Activated naive CD4-positive, alpha-beta T cell treated with anti-CD3 and anti-CD28 coated beads, Interleukin-2, amount 50 U/mL, for 72 hours (primary cell): ENCODE measurements at regions not wholly inside any gene's neighbourhood (a gene's known extent, or its start where the extent isn't known, plus 50 kb on each side); places are given as distances from the start of the nearest gene placed in this dataset.
A peak's percentile ranks its signal among the peaks of the same experiment; 100 is the strongest.

ENCODE experiments used
- ATAC-seq, 2 donors: fragments of 150-1000 bp; cut with Tn5 transposase; 2 replicates each; pipeline ENCODE4 v1.10.0; 2021; ENCODE audit warnings: mild to moderate bottlenecking in 2 of 2, moderate library complexity in 2 of 2
- DNase-seq, 2 donors: peaks; one replicate each; pipeline ENCODE4 v3.0.0; 2021 to 2022; ENCODE audit warnings: low spot score in 2 of 2
- H3K27ac Mint-ChIP-seq, 2 donors: one replicate each; pipeline ENCODE4 v1.8.0; 2022; ENCODE audit warnings: mild to moderate bottlenecking in 2 of 2, mixed read lengths in 2 of 2
- H3K36me3 Mint-ChIP-seq, 2 donors: one replicate each; pipeline ENCODE4 v1.8.0; 2022; ENCODE audit warnings: mixed read lengths in 2 of 2
- H3K9me3 Mint-ChIP-seq, 2 donors: one replicate each; pipeline ENCODE4 v1.8.0; 2022; ENCODE audit warnings: mixed read lengths in 2 of 2

DNA sequence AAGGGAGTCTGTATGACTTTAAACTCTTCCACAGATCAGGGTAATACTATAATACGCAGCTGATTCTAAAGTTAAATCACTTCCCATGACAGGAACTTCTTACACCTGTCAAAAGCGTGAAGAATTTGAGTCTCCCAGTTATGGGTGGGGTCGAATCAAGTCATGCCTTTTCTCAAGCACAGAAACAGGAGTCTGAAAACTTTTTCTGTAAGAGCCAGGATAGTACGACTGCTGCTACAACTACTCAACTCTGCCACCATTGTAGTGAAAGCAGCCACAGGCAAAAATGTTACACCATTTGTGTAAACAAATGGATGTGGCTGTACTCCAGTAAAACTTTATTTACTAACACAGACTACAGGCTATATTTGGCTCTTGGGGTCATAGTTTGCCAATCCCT lies 90.3 kb downstream of the DUSP6 start:
- H3K36me3 Mint-ChIP-seq, result peaks cover 0 to 27% of the 10 kb centered on the region in 2 donors
- no peak overlapping the region for H3K27ac Mint-ChIP-seq
- peaks cover 4 to 11% of the 10 kb centered on the region in 2 donors for H3K9me3 Mint-ChIP-seq
- DNase-seq, result no peak
- no peak for ATAC-seq

DNA sequence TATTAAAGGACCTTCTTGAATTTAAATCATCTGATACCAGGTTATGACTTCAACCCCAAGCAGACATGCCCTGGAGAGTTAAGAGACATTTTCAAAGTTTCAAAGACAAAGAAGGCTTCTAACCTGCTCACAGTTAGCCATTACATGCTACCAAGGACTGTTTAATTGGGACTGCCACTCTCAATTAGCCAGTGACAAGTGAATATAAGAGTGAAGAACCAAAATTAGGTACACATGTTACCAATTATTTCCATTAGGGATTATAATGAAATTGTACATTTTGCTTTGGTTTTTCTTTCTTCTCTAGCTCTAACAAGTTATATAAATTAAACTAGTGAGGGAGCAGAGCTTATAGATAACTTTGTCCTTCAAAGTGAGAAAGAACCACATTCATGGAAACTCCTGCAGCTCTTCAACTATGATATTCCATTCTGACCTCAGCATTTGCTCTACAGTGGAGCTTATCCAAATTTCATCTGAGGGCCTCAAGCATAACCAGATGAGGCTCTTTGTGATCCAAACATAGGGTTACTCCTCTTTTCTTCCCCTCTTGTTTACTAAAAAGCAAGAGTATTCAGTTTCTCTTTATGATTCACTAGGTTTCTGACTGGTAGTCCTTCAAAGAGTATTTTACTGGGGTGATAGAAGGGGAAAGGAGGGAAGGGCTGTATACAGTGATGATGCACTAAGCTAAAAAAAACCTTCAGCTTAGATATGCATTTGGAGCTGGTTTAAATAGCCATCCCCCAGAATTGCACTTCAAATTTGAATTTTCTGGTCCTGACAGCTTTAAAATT lies 91.3 kb downstream of the DUSP6 start:
- peak; percentile 65 to 98 for ATAC-seq
- no peak overlapping the region for H3K27ac Mint-ChIP-seq
- peaks cover 0 to 27% of the 10 kb centered on the region in 2 donors for H3K36me3 Mint-ChIP-seq
- H3K9me3 Mint-ChIP-seq, result peaks cover 4 to 11% of the 10 kb centered on the region in 2 donors
- no peak for DNase-seq

DNA sequence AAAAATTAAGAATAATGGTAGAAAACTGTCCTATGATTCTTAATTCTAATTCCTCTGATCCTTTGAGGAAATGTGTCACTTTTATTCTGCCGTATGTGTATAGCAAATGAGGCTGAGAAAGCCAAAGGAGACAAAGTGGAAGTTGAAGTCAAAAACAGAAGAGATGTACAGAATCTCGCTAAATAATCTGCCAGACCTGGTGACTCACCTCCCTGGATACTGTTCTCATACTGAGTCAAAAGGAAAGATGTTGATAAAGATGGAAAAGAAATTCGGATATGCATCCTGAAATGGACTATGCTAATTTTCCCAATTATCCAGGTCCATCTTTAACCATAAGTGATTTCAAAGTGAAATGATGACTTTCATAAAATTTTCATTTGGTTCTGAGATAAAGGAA lies 92.5 kb downstream of the DUSP6 start:
- ATAC-seq (no peak), DNase-seq (no peak)
- Mint-ChIP-seq H3K9me3 (peaks cover 5 to 14% of the 10 kb centered on the region in 2 donors), H3K27ac (no peak overlapping the region), H3K36me3 (peaks cover 1 to 30% of the 10 kb centered on the region in 2 donors)

DNA sequence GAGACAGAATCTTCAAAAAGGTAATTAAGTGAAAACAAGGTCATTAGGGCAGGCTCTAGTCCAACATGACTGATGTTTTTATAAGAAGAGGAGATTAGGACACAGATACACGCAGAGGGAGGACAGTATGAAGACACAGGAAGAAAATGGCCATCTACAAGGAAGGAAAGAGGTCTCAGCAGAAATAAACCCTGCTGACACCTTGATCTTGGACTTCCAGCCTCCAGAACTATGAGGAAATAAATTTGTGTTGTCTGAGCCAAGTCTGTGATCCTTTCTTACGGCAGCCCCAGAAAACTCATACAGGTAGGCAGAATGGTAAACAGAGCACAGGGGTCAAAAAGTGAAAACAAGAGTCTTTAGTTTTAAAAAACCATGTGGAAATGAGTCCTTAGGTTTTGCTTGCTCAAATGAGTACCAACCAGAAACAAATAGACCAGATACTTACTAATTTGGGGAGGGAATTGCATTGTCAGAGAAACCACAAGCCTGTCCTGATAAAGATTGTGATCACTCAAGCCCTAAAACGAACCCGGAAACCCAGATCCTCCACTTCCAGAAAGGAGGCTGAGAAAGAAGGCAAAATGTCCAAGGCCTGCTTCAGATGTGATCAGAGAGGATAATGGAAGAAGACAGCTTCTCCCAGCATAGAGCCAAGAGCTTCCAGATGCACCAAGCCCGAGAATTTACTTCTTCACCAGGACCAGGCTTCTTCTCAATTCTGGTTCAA lies 93.9 kb downstream of the DUSP6 start:
- H3K27ac Mint-ChIP-seq, result no peak overlapping the region
- DNase-seq, result no peak
- H3K9me3 Mint-ChIP-seq, result peaks cover 8 to 24% of the 10 kb centered on the region in 2 donors
- peaks cover 5 to 36% of the 10 kb centered on the region in 2 donors for H3K36me3 Mint-ChIP-seq
- ATAC-seq, result peak in 1 of 2 donors; percentile 54

DNA sequence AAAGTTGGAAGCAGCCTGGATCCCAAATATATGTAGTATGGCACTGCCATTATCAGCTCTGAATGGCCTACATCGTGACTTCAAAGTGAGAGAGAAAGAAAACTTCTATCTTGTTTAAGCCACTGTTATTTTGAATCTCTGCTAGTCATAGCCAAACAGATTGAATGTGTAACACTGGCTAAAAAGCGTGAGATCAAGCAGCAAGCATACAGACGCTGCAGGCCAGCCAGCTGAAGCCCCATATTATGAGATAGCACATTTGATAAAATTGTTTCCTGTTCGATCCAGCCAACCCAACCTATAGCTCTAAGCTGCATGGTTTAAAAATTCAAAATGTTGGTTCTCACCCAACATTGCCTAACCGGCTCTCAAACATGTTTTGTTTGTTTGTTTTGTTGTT lies 95.0 kb downstream of the DUSP6 start:
- Mint-ChIP-seq H3K27ac (no peak overlapping the region), H3K9me3 (peaks cover 8 to 28% of the 10 kb centered on the region in 2 donors), H3K36me3 (peaks cover 5 to 45% of the 10 kb centered on the region in 2 donors)
- no peak for DNase-seq
- no peak for ATAC-seq

DNA sequence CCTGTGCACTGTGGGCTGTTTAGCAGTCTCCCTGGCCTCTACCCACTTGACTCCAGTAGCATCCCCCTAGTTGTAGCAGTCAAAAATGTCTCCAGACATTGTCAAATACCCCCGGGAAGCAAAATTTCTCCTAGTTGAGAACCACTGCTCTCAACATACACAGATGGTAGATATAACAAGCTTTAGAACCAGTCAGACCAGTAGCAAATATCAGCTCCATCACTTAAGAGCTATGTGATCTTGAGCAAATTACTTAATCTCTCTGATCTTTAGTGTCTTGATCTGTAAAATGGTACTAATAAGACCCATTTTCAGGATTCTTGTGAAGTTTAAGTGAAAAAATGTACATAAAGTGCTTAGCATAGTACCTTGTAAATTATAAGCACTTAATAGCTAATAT lies 96.2 kb downstream of the DUSP6 start:
- no peak for DNase-seq
- H3K9me3 Mint-ChIP-seq, result peaks cover 12 to 28% of the 10 kb centered on the region in 2 donors
- peaks cover 5 to 48% of the 10 kb centered on the region in 2 donors for H3K36me3 Mint-ChIP-seq
- no peak for ATAC-seq
- H3K27ac Mint-ChIP-seq, result no peak overlapping the region

DNA sequence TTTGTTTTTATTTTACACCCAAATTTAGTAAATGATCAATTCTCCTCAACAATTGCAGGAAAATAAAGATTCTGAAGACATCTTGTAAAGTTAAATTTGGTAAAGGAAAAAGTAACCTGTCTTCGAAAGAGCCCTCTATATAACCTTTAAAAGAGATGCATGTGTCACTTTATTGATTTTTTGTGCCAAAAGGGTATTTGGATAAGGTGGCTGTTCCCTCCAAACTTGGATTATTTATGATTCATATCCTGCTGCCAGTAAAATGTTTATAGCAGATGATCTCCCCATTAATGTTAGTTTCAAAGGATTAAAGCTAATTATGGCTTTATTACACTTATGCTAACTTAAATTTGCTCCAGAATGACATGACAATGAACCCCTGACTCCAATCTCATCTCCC lies 98.8 kb downstream of the DUSP6 start:
- DNase-seq, result no peak
- peaks cover 12 to 24% of the 10 kb centered on the region in 2 donors for H3K9me3 Mint-ChIP-seq
- no peak overlapping the region for H3K27ac Mint-ChIP-seq
- peaks cover 5 to 41% of the 10 kb centered on the region in 2 donors for H3K36me3 Mint-ChIP-seq
- ATAC-seq, result no peak

DNA sequence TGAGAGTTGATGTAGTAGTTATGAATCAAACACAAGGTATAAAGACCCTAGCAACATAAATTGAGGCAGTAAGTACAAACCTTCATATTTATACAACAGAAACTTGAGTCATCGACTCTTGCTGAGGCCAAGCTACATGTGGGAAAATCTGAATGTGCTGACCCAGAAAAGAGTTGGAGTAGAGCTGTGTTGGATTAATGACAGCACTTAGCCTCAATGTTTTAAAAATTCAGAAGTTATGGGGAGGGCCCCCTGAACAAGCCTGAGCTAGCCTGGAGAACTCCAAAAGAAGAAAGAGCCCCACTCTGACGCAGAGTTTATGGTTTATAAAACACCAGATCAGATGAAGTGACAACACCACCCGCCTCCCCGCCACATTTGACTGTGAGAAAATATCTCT lies 100.0 kb downstream of the DUSP6 start:
- peak; percentile 73 to 84 for ATAC-seq
- DNase-seq, result no peak

DNA sequence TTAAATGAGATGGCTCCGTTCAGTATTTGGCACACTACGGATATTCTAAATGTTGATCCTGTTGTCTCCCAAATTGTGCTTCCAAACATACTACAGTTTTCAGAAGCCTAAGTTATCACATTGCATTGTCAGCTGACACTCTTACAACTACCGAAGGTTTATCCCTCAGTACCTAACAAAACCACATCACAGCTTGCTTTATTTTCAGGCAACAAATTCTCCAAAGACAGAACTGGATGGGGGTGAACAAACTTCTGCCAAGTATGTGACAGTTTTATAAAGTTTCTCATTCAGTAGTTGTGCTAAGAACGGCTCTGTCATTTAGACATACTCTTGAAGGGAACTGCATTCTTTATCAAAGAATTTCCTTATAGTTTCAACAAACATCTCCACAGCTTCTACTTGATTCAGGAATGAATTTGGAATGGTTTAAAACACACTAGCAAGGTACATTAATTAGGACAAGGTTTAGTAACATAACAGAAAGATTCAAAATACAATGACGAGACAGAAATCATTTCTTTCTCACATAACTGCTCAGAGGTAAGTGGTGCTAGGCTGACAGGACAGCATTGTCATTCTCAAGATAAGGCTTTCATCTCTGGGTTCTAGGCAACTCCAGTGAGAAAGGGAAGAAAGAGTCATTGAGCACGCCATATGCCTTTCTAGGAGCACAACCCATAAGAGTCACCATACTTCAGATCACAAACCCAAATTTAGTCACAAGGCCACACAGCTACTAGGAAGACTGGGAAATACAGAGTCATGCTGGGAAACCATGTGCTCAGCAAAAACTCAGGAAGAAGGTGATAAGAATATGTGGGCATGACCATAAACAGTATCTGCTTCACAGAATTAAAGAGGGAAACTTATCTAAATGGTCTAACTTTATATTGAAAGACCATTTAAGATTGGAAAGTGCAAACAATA lies 100.7 kb downstream of the DUSP6 start:
- DNase-seq (no peak), ATAC-seq (peak; percentile 81 to 82)
- H3K36me3 Mint-ChIP-seq, result peaks cover 5 to 26% of the 10 kb centered on the region in 2 donors
- peak overlapping the region; percentile 4 to 28 for H3K27ac Mint-ChIP-seq
- peaks cover 9 to 22% of the 10 kb centered on the region in 2 donors for H3K9me3 Mint-ChIP-seq

More for the DNA sequence above, 100.0 kb downstream of the DUSP6 start:
- Mint-ChIP-seq H3K36me3 (peaks cover 5 to 29% of the 10 kb centered on the region in 2 donors), H3K9me3 (peaks cover 9 to 22% of the 10 kb centered on the region in 2 donors), H3K27ac (peak overlapping the region in 1 of 2 donors; percentile 28)

DNA sequence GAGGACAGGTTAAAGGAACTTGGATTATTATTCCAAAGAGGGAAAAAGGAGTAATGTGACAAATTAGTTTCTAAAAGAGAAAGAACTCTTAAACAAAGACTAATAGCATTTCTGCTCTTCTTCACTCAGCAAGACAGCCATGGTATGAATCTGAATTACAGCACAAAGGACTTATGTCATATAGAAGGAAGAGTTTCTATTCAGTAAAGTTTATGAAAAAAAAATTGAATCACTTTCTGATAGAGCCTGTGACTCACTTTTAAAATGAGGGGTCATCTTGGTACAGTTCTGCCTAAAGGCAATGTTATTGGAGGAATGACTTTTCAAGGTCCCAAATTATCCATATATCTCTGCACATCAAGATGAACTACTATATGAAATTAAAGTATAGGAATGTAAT lies 101.7 kb downstream of the DUSP6 start:
- Mint-ChIP-seq H3K27ac (no peak overlapping the region), H3K36me3 (peaks cover 5 to 26% of the 10 kb centered on the region in 2 donors), H3K9me3 (peaks cover 9 to 22% of the 10 kb centered on the region in 2 donors)
- ATAC-seq, result peak in 1 of 2 donors; percentile 52
- DNase-seq, result no peak

DNA sequence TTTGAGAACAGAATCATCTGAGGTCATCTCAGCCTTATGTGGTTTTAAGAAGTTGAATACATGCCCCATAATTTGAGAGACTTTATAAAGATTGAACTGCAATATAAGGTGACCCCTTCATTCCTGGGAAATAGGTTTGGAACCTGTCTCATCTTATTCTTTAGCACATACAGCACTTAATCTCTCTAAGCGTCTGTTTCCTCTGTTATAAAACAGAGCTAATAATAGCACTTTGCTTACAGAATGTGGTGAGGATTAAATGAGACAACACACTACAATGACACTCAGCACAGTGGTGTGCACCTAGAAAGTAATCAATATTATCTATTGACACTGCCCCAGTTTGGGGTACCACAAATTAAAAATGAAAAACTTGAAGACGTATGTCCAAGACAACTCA lies 102.1 kb downstream of the DUSP6 start:
- DNase-seq (no peak), ATAC-seq (no peak)
- Mint-ChIP-seq H3K27ac (no peak overlapping the region), H3K9me3 (peaks cover 9 to 22% of the 10 kb centered on the region in 2 donors), H3K36me3 (peaks cover 5 to 26% of the 10 kb centered on the region in 2 donors)

DNA sequence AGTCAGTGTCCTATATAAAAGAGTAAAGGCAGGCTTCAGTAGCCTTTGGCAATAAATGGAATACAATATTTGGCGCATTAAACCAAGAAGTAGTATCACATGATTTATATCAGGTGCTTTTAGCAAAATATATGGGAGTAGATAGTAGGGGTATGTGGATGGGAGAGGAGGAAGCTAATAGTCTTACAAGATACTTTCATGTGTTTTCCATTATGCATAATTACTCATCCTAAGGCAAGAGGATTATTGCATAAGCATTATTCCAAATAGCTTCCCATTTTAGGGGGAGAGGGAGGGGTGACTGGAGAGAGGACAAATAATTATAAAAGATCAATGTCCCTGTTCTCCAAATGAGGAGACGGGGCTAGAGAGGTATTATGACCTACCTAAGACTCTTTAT lies 104.3 kb downstream of the DUSP6 start:
- DNase-seq, result no peak
- Mint-ChIP-seq H3K36me3 (peaks cover 0 to 18% of the 10 kb centered on the region in 2 donors), H3K27ac (no peak overlapping the region), H3K9me3 (peaks cover 10 to 18% of the 10 kb centered on the region in 2 donors)
- no peak for ATAC-seq

DNA sequence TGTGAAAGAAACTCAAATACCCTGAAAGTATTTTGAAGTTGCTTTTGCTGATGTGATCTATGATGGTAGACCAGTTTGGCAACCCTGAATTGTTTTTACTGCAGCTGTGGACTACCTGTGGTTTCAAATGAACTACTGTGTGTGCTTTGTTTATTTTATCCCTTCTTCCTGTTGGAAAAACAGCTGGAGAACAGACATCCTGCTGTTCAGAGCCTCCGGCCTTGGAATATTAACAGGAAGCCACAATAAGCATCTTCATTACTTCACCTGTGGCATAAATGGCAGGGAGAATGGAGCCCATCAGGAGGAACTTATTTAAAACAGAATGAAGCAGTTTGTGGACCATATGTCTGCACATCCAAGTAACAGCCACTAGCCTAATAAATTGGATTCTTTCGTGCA lies 104.8 kb downstream of the DUSP6 start:
- no peak for ATAC-seq
- peaks cover 0 to 18% of the 10 kb centered on the region in 2 donors for H3K36me3 Mint-ChIP-seq
- no peak overlapping the region for H3K27ac Mint-ChIP-seq
- H3K9me3 Mint-ChIP-seq, result peaks cover 10 to 17% of the 10 kb centered on the region in 2 donors
- no peak for DNase-seq

DNA sequence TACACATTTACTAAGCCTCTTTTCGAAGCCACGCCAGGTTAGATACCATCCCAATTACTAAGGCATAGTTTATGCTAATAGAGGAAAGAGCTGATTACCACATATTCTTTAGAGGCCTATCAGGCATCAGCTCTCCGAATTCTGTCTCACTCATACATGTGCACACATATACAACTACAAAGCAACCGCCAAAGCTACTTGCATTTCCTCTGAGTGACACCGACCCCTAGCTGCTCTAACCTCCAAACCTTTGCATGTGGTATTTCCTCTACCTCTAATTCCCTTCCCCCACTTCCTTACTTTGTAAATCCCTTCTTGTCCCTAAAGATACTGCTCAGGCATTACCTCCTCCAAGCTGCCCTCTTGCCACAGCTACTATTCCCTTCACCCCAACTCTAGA lies 107.2 kb downstream of the DUSP6 start:
- ATAC-seq (peak; percentile 68 to 74), DNase-seq (no peak)
- Mint-ChIP-seq H3K9me3 (peaks cover 6 to 25% of the 10 kb centered on the region in 2 donors), H3K27ac (peak overlapping the region; percentile 9 to 45), H3K36me3 (peaks cover 0 to 24% of the 10 kb centered on the region in 2 donors)

DNA sequence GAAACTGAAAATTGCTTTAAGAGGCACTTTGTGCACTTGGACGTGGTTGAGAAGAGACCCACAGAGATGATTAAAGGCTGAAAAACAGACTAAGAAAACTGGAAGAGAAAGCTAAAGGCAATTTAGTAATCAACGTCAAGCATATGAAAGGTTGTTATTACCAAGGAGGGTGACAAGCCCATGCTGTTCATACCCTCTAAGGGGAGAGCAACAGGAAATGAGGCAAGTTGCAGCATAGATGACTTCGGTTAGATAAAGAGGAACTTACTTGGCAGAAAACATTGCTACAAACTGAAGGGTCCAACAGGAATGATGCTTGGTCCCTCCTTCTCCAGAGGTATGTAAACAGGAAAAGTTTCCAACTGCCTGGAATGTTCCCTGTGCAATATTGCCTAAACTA lies 107.8 kb downstream of the DUSP6 start:
- ATAC-seq, result peak; percentile 86 to 92
- peak overlapping the region; percentile 9 to 45 for H3K27ac Mint-ChIP-seq
- peaks cover 6 to 25% of the 10 kb centered on the region in 2 donors for H3K9me3 Mint-ChIP-seq
- peaks cover 0 to 24% of the 10 kb centered on the region in 2 donors for H3K36me3 Mint-ChIP-seq
- peak in 1 of 2 donors; percentile 30 for DNase-seq

DNA sequence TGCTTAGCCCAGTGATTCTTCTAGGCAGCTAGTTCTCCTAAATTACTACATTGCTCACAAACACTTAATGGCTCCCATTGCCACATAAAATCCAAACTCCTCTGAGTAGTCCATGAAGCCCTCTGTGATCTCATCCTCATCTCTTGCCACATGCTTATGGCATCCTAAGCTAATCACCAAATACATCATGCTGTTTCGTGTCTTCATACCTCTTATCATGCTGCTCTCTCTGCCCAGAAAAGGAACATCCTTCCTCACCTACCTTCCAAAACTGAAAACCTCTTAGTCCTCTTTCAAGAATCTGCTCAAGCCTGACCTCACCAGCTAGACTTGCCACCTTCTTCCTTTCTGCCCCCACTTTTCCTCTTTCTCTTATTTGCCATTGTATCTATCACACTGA lies 108.5 kb downstream of the DUSP6 start:
- peaks cover 6 to 25% of the 10 kb centered on the region in 2 donors for H3K9me3 Mint-ChIP-seq
- peak overlapping the region; percentile 9 to 15 for H3K27ac Mint-ChIP-seq
- DNase-seq (no peak), ATAC-seq (peak; percentile 53 to 60)
- H3K36me3 Mint-ChIP-seq, result peaks cover 0 to 24% of the 10 kb centered on the region in 2 donors
